ENCODE measurements at regions not wholly inside any gene's neighbourhood (a gene's known extent, or its start where the extent isn't known, plus 50 kb on each side); places are given as distances from the start of the nearest gene placed in this dataset.

- DNase-seq (ENCODE audit: low read depth) = peak; percentile 83
These were observed 51.5 kb upstream of the LRRC32 start for GRCh38 chr11:76721755-76722677.

GRCh38 chr11:76723142-76723541 is 52.6 kb upstream of the LRRC32 start:
- DNase-seq (ENCODE audit: low read depth) = no peak

DNA sequence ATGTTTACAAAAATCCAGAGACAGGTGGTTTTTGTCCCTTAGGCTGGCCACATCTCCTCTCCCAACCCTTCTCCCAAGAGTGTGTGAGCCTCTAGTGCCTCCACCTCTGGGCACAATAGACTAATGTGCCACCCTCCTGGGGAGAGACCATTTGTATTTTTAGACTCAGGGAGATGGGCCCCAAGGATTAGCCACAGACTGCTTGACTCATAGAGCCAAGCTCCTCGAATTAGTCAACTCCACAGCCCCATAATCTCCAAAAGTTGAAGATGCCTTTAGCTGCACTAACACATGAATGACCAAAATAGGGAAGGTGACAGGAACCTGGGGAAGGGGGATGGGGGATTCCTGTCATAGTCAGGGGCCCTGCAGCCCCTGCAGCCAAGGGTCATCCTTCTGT is 53.0 kb upstream of the LRRC32 start:
- no peak for DNase-seq (ENCODE audit: low read depth)

- DNase-seq (ENCODE audit: low read depth) = no peak
These were observed 53.7 kb upstream of the LRRC32 start for GRCh38 chr11:76724171-76724768.

DNA sequence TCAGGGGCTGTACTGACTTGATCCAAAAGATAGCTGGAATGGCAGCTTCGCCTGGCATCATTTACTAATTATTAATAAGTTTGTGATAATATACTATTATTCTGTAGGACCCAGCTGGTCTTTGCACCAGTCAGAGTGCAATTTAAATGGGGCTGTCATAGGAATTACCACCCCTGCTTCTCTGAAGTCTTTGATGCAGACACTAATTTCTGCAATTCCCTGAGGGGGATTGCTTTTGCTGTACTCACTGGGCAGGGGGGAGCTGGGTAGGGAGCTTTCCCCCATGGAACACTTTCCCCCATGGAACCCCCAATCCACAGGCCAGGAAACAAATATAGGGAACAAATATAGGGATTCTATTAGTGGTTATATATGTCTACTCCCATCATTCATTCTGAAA is 54.9 kb upstream of the TSKU start:
- no peak for DNase-seq (ENCODE audit: low read depth)

DNA sequence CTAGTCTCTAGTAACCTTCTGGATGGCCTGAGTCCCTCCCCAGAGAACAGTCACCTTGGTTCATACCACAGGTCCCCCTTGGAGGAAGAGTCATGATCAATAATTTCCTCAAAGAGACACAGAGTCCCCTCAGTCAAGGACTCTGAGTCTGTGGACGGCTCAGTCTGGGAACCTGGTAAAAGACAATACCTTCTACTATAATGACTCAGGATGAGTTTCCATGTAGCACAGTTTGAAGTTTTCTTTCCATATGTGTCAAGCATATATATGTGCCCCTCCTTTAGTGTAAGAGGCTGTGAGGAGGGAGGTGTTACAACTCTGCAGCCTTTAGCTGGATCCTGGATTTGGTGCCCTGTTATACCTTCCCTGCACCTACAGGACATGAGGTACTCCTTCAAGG is 54.4 kb upstream of the TSKU start:
- DNase-seq (ENCODE audit: low read depth) = no peak

GRCh38 chr11:76729214-76729613 is 53.9 kb upstream of the TSKU start:
- DNase-seq (ENCODE audit: low read depth) = no peak

- no peak for DNase-seq (ENCODE audit: low read depth)
These were observed 52.1 kb upstream of the TSKU start for GRCh38 chr11:76730887-76731565.

GRCh38 chr11:76732643-76733042 is 50.5 kb upstream of the TSKU start:
- DNase-seq (ENCODE audit: low read depth) = no peak
